ENCODE measurements at regions not wholly inside any gene's neighbourhood (a gene's known extent, or its start where the extent isn't known, plus 50 kb on each side); places are given as distances from the start of the nearest gene placed in this dataset.

- H3K36me3 Mint-ChIP-seq (ENCODE audit: insufficient read depth, unreplicated experiment): no peaks in the 10 kb centered on the region
- no TSS peak for BruUV-seq (replicated peaks)
- H3K27ac Mint-ChIP-seq (ENCODE audit: low read depth, unreplicated experiment): no peak overlapping the region
- POLR2A ChIA-PET: no interaction called here
- peaks cover 5% of the 10 kb centered on the region for H3K9me3 Mint-ChIP-seq (ENCODE audit: unreplicated experiment)
- intact Hi-C loops (cut with micrococcal nuclease): no loop called here
- no peak for TF ChIP-seq CTCF (IDR thresholded peaks at IDR 0.05; ENCODE audit: unreplicated experiment)
- H3K27me3 Mint-ChIP-seq (ENCODE audit: insufficient read depth, unreplicated experiment): no peaks in the 10 kb centered on the region
- CTCF ChIA-PET: interaction anchor here (0.6 kb wide), 1 partner anchor 122 kb away, joined by 3 read pairs; the partner anchor contains the start of gene MAN2A1
- peak; percentile 57 for DNase-seq (ENCODE audit: unreplicated experiment)
- H3K4me1 Mint-ChIP-seq (ENCODE audit: insufficient read depth, unreplicated experiment): no peaks in the 10 kb centered on the region
- H3K4me3 Mint-ChIP-seq (ENCODE audit: unreplicated experiment): no peak overlapping the region
These were observed 122.2 kb upstream of the MAN2A1 start for GRCh38 chr5:109567374-109568044.

GRCh38 chr5:109566361-109566760 is 123.4 kb upstream of the MAN2A1 start:
- TF ChIP-seq CTCF (IDR thresholded peaks at IDR 0.05; ENCODE audit: unreplicated experiment): no peak
- CTCF ChIA-PET: interaction anchor here (0.6 to 0.7 kb wide), 3 partner anchors 10 to 462 kb away, joined by 3 to 5 read pairs (median 4); no protein-coding TSS in a partner anchor
- Mint-ChIP-seq H3K27me3 (ENCODE audit: insufficient read depth, unreplicated experiment) (no peaks in the 10 kb centered on the region), H3K36me3 (ENCODE audit: insufficient read depth, unreplicated experiment) (no peaks in the 10 kb centered on the region), H3K27ac (ENCODE audit: low read depth, unreplicated experiment) (no peak overlapping the region), H3K9me3 (ENCODE audit: unreplicated experiment) (peaks cover 5% of the 10 kb centered on the region), H3K4me3 (ENCODE audit: unreplicated experiment) (no peak overlapping the region), H3K4me1 (ENCODE audit: insufficient read depth, unreplicated experiment) (no peaks in the 10 kb centered on the region)
- BruUV-seq (replicated peaks): no TSS peak
- POLR2A ChIA-PET: interaction anchor here (0.6 to 0.8 kb wide), 5 partner anchors 18 to 404 kb away, joined by 3 to 5 read pairs (median 4); no protein-coding TSS in a partner anchor
- DNase-seq (ENCODE audit: unreplicated experiment): no peak
- intact Hi-C loops (cut with micrococcal nuclease): no loop called here

- ChIA-PET POLR2A (no interaction called here), CTCF (no interaction called here)
- H3K4me1 Mint-ChIP-seq (ENCODE audit: insufficient read depth, unreplicated experiment): peaks cover 5% of the 10 kb centered on the region
- H3K4me3 Mint-ChIP-seq (ENCODE audit: unreplicated experiment): no peak overlapping the region
- H3K27me3 Mint-ChIP-seq (ENCODE audit: insufficient read depth, unreplicated experiment): no peaks in the 10 kb centered on the region
- H3K9me3 Mint-ChIP-seq (ENCODE audit: unreplicated experiment): peaks cover 5% of the 10 kb centered on the region
- no peak for DNase-seq (ENCODE audit: unreplicated experiment)
- no peaks in the 10 kb centered on the region for H3K36me3 Mint-ChIP-seq (ENCODE audit: insufficient read depth, unreplicated experiment)
- no peak overlapping the region for H3K27ac Mint-ChIP-seq (ENCODE audit: low read depth, unreplicated experiment)
- intact Hi-C loops (cut with micrococcal nuclease): no loop called here
- BruUV-seq (replicated peaks): no TSS peak
- no peak for TF ChIP-seq CTCF (IDR thresholded peaks at IDR 0.05; ENCODE audit: unreplicated experiment)
These were observed 126.0 kb upstream of the MAN2A1 start for GRCh38 chr5:109563739-109564138.

- no peak for TF ChIP-seq CTCF (IDR thresholded peaks at IDR 0.05; ENCODE audit: unreplicated experiment)
- CTCF ChIA-PET: no interaction called here
- no peaks in the 10 kb centered on the region for H3K36me3 Mint-ChIP-seq (ENCODE audit: insufficient read depth, unreplicated experiment)
- H3K4me1 Mint-ChIP-seq (ENCODE audit: insufficient read depth, unreplicated experiment): peaks cover 5% of the 10 kb centered on the region
- POLR2A ChIA-PET: no interaction called here
- H3K27ac Mint-ChIP-seq (ENCODE audit: low read depth, unreplicated experiment): no peak overlapping the region
- H3K9me3 Mint-ChIP-seq (ENCODE audit: unreplicated experiment): peaks cover 5% of the 10 kb centered on the region
- H3K27me3 Mint-ChIP-seq (ENCODE audit: insufficient read depth, unreplicated experiment): no peaks in the 10 kb centered on the region
- no TSS peak for BruUV-seq (replicated peaks)
- intact Hi-C loops (cut with micrococcal nuclease): no loop called here
- no peak overlapping the region for H3K4me3 Mint-ChIP-seq (ENCODE audit: unreplicated experiment)
- DNase-seq (ENCODE audit: unreplicated experiment): no peak
These were observed 126.5 kb upstream of the MAN2A1 start for GRCh38 chr5:109563189-109563588.
